Pons (tissue), 1 donor: ENCODE measurements at regions not wholly inside any gene's neighbourhood (a gene's known extent, or its start where the extent isn't known, plus 50 kb on each side); places are given as distances from the start of the nearest gene placed in this dataset.
"Not testable (repeated sequence)": the region's sequence is repeated elsewhere in the genome, so short reads cannot be mapped to it uniquely, and the experiment has no call there.

Experiments
- DNase-seq: peaks from one replicate; pipeline ENCODE4 v3.0.0-alpha.2; 2016; ENCODE audit warnings: low spot score

DNA sequence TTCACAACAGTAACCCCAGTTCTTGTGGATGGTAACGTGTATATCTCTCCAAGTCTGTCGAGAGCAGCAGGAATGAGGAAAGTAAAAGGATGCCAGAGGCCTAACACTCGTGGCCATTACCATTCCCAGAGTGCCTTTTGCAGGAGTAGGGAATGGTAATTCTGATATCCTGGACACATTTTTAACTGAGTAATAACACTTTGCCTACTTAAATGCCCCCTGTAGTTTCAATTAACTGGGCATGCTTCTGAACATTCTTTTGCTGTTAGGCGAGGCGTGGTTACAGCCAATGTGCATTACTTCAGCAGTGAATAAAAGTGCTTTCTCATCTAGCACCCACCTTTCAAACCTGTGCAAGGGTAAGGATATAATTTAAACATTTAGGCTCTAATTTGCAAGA, 258.5 kb upstream of the ADGRL2 start:
- DNase-seq, result no peak

DNA sequence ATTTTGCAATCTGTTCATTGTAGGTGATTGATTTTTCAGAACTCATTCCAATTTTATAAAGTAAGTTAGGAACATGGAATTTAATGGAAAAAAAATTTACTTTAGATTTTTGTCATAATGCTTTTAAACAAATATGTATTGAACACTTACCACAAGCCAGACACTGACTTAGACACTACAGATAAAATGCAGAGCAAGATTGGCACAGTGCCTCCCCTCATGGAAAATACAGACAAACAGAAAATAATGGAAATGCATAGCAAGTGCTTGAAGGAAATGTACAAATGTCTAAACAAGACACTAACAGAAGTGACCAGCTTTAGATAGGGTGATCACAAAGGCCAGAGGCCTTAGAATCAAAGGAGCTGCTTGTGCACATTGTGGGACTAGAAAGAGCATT, 260.5 kb upstream of the ADGRL2 start:
- no peak for DNase-seq

DNA sequence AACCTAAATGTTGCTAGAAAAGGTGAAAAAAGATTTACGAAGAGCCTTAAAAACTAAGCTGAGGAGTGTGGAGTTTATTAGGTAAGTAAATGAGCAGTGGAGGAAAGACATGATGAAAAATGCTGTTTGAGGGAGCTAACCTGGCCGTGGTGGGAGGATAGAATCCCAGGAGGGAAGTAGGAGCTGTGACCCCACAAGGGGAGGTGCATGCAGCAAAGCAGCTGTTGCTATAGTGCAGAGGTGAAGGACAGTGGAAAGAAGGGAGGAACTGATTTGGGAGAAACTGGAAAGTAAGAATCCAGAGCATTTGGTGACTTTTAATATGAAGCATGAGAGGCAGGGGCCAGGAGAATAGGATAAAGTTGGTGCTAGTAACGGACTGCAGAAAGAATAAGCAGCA, 271.7 kb upstream of the ADGRL2 start:
- no peak for DNase-seq

DNA sequence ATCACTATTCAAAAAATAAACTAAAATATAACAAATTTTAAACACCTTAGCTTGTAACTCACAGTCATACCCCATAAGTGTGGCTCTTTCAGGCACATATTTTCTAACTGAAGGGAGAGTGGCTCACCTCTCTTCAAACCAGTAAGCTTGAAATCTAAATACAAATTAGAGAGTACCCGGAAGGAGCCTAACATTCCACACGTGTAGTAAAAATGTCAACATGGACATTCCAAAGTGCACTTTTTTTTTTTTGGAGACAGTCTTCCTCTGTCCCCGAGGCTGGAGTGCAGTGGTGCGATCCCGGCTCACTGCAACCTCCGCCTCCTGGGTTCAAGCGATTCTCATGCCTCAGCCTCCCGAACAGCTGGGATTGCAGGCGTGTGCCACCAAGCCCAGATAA, 275.6 kb upstream of the ADGRL2 start:
- no peak for DNase-seq

DNA sequence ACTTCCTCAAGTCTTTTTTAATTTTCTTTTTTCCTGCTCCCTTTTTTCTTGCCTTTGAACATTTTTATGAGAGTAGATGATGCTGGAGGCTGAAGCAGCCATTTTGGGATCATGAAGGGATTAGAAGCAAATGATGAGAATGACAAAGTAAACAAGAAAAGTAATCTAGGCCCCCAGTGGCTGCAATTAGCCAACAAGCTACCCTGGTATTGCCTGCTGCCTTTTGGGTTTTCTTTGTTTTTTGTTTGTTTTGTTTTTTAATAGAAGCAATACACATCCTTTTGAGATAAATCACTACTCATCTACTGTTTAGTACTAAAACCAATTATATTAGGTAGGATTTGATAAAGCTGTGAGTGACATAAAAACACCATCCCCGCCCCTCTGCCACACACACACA, 280.7 kb upstream of the ADGRL2 start:
- DNase-seq, result no peak

DNA sequence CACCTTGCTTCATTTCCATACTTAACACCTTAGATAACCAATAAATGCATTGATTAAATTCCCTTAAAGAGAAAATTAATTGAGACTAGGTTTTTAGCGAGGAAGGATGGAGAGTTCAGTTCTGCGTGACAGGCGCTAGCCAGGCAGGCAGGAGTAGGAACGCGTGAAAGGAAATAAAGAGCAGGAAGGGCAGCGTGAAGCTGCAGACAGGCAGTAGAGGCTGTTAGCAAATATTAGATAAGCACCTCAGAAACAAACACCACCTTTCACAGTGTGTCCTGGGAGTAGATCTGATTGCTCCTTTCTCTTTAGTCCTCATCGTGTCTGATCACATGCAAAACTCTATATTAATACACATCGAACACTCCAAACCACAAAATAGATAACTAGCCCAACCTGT, 282.7 kb upstream of the ADGRL2 start:
- no peak for DNase-seq

DNA sequence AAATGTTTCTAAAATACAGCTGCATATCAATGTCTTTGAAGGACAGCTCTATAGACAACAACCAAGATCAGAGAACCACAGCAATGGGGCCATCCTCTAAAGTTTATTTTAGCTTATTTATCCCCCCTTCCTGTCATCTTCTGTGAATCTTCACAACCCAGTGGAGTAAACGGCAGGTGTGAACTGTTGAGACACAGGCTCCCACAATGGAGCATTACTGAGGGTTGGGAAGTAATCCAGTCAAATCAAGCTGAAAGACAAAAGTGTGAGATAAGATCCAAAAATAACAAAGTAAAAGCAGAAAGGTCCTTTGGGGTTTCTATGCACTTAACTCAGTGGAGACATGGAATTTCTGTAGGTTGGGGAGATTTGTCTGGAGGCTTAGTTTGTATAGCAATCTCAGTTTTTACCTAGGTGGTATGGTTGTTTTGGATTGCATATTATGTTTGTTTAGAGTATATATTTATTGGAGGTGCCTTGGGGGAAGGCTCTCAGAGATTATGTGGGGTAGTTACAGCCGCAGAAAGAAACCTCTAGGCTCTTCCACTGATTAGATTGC, 286.9 kb upstream of the ADGRL2 start:
- no peak for DNase-seq

DNA sequence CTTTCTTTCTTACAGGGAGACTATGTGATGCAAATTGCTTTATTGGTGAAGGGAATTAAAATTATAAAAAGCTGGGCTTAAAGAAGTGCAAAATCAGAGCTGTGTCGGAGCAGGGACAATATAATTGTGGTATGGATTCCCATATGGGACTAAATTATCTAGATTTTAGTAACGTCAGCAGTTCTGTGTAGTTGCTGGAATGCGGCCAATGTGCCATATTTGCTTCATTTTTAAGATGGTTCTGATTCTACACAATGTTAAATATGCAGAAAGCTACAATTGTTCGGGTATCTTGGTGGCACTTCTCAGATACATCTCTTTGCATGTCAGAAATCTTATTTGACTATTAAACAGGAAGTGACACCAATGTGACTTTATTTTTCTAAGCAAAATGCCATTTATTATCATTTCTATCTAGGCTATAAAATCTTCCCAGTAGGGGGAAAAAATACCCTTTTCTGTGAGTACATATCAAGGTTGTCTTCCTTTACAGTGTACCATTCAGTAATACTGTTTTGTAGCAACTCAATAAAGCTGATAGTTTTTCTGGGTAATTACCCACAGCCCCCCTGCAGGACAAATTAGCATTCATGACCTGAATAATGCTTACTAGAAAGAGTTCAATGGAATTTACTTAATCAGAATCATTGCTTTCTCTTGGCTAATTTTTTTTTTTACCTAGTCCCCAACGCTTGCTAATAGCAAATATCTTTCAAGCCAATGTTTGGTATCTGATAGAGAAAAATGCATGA, 288.3 kb upstream of the ADGRL2 start:
- DNase-seq, result no peak

DNA sequence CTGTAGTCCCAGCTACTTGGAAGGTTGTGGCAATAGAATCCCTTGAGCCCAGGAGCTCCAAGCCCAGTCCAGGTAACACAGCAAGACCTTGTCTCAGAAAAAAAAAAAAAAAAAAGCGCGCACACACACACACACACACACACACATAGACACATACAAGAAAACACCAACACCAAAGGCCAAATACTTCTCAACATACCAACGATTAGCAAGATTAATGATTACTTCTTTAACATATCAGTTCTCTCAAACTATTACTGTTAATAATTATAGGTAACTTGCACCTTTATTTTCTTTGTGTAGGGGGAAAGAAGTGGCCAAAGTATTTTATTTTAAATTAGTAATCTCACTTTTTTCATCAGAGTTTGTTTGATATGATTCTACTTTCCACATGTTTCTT, 289.5 kb upstream of the ADGRL2 start:
- DNase-seq, result no peak

DNA sequence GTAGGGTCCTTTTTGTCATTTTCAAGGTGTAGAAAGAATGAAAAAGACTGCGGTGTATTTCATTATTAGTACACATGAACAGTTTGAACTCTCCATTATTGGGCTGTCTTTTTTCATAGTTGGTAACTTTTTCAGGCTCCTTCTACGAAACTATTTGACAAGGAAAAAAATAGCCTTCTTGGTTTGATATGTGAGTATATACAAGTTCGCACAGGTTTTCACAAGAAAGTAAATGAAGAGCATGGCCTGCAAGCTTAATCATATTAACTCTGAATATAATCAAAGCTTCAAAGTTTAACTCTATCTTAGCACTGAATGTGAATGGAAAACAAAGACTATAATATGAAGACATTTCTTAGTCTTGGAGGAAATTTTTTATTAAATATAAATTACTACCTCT, 290.0 kb upstream of the ADGRL2 start:
- no peak for DNase-seq

DNA sequence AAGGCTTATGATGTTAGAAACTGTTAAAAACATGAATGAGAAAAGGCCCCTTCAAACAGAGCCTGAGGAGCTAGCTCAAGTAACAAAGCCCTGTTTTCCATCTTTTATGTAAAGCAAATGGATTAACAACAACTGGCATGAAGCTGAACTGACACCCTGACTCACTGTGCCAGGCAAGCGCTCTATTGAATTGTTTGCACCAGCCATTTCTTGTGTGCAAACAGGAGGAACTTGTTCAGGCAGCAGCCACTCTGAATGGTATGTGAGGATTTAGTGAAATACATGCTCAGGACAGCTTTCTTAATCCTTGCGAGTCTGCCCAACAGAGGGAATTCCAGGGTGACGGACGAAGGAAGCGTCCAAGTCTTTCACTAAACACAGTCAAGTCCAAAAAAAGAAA, 291.1 kb upstream of the ADGRL2 start:
- DNase-seq, result no peak

DNA sequence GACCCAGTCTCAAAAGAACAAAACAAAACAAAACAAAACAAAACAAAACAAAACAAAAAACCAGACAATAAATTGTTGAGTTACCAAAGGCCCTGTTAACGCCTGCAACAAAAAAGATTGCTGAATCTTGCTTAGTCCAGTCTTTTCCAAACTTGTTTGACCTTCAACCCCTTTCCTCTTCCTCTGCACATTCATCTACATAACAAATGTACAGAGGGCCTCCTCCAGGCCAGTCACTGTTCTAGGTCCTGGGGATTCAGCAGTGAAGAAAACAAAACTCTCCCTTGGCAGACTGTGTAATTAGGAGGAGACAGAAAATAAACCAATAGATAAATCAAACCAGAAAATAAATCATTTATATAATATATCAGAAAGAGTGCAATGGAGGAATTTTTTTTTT, 294.0 kb upstream of the ADGRL2 start:
- DNase-seq, result no peak

DNA sequence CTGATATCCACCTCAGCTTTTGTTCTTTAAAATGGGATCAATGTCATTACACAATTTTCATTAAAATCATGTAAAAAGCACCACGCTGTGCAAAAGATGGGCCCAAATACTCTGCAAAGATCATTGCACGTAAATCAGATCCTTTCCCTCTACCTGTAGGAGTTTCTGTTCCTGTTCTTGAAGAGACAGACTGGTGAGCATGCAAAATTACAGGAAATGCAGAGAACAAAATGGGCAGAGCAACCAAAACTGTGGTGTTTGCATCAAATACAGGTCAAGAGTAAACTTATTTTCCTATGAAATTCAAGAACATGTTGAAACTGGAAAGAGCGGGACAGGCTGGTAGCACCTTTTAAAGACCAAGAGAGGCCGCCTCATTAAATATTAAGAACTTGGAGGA, 294.9 kb upstream of the ADGRL2 start:
- no peak for DNase-seq

DNA sequence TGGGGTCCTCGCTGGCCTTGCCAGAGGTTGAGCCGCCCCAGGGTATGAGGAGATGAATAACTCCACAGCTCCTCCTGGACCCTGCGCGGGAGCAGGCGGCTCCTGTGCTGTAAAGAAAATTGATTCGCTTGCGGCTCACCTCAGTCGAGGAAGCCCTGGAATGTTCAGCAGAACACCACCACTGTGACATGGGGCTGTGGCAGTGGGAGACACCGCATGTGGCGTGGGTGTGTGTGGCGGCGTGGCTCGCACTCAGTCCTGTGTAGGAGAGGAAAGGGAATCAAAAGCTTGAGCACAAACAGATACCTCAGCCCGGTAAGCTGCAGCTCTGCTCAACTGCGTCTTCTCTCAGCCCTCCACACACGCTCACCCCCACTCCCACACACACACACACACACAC, 295.9 kb upstream of the ADGRL2 start:
- not testable (repeated sequence) for DNase-seq

DNA sequence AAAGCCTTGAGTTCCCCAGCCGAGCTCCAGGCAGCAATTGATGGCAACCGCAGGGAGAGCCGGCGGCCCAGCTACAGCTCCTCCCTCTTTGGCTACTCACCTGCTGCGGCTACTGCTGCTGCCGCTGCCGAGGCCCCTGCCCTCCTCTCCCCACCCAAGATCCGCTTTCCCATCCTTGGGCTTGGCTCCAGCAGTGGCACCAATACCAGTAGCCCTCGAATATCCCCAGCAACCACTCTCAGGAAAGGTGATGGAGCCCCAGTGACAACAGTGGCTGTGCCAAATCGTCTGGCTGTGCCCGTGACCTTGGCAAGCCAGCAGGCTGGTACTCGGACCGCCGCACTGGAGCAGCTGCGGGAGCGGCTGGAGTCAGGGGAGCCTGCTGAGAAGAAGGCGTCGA, 298.0 kb upstream of the ADGRL2 start:
- DNase-seq, result not testable (repeated sequence)

DNA sequence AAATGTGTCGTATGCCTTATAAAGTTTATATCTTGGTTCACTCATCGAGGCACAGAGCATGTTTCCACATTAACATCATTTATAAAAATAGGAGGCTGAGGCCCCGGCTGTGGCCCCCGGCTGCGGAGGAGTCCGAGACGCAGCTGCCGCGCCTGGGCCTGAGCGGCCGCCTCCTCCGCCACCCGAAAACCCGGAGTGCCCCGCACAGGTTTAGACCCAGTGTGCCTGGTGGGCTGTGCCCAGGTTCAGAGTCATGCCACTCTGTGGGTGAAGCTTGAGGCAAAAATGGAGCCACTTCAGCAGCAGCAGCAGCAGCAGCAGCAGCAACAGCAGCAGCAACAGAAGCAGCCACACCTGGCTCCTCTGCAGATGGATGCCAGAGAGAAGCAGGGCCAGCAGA, 299.2 kb upstream of the ADGRL2 start:
- DNase-seq, result not testable (repeated sequence)

DNA sequence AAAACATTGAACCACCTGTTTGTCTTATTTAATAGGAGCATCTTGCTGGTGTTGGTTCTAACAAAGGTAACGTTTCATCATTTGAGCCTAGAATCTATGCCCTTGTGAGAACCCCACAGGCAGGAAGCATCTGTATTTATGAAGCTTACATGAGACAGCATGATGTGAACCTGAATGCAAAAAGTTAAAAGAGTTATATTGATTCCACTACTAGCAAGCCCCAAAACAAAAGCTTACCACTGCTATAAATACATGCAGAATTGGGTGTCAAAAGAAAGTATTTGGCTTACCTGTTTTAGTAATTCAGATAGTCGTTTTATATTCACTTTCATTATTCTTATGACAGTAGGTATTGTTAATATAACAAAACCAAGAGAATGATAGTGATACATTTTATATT, 301.2 kb upstream of the ADGRL2 start:
- DNase-seq, result no peak

DNA sequence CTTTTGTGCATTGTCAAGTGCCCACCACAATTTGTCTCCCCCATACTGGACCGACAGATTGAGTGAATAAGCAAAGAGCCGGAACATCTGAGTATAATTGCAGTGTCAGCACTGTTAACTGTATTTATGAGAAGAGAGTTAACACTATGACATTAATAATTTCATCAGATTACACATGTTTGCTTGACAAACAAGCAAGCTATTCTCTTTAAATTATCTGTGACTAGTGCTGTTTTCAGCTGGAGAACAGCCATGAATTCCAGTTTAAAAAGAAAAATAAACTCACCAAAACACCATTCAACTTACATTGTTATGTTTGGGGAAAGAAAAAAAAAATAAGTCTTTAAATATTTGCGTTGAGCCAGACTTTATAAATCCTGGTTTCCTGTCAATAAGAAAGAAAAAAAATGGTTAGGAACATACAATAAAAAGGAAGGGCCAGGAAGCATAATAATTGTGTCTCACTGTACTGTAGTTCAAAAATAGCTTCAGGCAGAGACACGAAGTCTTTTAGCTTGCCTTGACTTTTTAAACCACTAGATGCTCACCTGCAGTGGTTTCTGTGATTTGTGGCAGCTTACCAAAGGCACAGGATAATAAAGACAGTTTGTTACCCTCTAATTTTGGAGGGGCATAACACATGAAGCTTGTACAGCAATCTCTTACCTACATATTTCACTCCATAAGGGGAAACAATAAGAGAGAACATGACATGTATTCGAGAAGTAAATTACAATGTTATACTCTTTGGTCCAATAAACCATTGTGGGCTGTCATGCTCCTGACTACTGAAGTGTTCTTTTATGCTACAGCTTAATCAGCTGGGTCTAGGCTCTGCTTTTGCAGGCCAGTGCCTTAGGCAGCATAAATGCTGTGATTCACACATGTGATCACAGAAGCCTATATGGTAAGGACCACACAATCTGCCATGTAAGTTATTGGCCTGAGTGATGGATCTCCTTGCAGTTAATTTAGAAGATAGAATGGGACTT, 302.0 kb upstream of the ADGRL2 start:
- no peak for DNase-seq

DNA sequence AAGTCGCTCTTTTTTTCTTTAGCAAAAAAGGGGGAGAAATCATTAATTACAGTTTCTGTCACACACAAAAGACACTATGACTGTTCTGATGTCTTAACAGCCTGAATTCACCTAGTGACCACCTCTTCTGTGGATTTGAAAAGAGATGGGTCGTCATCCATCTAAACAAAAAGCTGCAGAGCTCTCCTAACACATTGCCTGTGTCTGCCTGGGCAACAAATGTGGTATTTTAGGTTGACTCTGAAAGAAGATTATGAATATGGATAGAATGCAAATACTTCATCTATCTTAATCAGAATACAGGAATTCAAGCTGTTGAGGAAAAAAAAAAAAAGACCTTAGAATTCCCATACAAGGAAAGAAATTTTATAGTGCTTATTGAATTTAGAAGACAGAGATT, 304.4 kb upstream of the ADGRL2 start:
- no peak for DNase-seq

DNA sequence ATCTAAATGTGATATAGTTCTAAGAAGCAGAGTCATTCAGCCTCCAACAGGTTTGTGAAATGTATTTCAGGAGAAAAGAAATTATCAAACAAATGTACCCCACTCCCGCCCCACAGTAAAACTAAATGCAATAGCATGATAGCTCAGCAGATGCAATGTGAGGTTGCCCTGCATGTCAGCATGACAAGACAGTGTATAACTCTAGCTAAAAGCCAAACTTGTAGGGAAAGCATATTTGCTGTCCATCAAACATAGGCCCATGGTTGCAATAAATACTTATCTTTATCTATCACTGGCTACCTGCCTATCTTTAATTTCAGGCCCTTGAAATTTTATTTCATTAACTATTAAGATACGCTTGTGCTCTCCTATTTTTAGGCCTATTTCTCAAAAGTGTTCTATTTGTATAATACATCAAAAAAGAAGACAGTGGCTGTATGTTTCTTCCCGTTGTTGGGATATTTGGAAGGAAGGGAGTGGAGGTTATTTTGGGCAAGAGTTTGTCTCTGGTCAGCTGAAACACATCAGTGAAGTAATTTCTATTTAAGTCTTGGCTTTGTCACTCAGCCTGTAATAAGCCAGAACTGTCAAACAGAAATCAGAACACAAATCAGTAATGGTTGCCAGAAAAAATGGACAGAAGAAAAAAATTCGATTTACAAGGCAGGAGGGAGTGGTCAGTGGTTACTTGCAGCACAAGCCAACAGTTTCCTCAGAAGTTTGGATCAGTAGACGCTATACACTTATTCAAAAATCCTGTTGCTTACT, 307.4 kb upstream of the ADGRL2 start:
- DNase-seq, result no peak

DNA sequence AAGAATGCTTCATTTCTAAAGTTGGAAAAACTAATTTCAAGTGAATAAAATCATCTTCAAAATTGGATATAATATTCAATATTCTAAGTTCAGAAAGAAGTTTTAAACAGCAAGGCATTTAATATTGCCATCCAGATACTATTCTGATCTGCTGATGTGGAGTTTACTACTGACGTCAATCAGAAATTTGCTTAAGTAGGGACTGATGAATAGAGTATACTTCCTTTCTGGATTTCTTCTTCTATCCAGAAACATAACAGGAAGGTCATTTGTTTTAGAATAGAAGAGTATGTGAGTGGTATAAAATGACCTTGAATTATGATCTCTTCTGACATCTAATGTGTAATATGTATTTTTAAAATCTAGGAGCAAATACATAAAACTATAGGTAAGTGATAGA, 308.1 kb upstream of the ADGRL2 start:
- DNase-seq, result no peak

DNA sequence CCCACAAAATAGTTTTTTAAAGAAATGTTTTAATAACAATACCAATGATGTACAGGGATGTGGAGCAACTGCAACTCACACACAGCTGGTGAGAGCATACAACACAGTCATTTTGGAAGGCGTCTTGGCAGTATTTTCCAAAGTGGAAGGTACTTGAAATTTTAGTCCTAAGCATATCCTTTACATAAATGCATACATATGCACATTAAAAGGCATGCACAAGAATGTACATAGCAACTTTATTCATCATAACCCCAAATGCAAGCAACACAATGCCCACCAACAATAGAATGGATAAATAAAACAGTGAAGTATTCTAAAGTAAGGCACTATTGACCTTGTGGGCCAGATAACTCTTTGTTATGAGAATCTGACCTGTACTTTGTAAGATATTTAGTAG, 310.1 kb upstream of the ADGRL2 start:
- no peak for DNase-seq
